ENCODE measurements at regions not wholly inside any gene's neighbourhood (a gene's known extent, or its start where the extent isn't known, plus 50 kb on each side); places are given as distances from the start of the nearest gene placed in this dataset.
A peak's percentile ranks its signal among the peaks of the same experiment; 100 is the strongest.

DNA sequence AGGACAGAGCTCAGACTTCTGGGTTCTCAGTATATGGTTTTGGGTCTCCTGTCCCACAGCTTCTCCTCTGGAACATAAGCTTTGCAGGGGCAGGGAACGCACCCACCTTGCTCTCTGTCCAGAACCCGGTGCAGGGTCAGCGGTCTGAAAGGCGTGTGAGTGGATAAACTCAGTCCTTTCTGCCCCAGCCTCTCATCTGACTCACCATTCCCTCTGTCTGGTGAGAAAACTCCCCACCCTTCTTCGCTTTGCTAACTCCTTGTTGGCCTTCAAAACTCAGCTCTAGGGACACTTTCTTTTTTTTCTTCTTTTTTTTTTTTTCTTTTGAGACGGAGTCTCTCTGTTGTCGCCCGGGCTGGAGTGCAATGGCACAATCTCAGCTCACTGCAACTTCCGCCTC, 68.9 kb upstream of the NUP50 start:
- Mint-ChIP-seq H3K4me1 (ENCODE audit: low read depth, unreplicated experiment) (peaks cover 15% of the 10 kb centered on the region), H3K9me3 (ENCODE audit: unreplicated experiment) (no peaks in the 10 kb centered on the region), H3K27me3 (ENCODE audit: insufficient read depth, unreplicated experiment) (peaks cover 3% of the 10 kb centered on the region), H3K36me3 (ENCODE audit: insufficient read depth, unreplicated experiment) (no peaks in the 10 kb centered on the region), H3K4me3 (ENCODE audit: unreplicated experiment) (no peak overlapping the region), H3K27ac (ENCODE audit: unreplicated experiment) (no peak overlapping the region)
- Histone ChIP-seq H3K4me1 (peaks cover 17% of the 10 kb centered on the region), H3K9me3 (no peaks in the 10 kb centered on the region), H3K36me3 (ENCODE audit: control insufficient read depth, insufficient read depth, low read length) (no peaks in the 10 kb centered on the region), H3K4me3 (ENCODE audit: low read depth, low read length) (no peak overlapping the region), H3K27me3 (replicated peaks; ENCODE audit: control insufficient read depth, insufficient read depth, low read length) (no peaks in the 10 kb centered on the region)
- BruUV-seq (replicated peaks) = no TSS peak
- no peak for TF ChIP-seq CTCF (IDR thresholded peaks at IDR 0.05; ENCODE audit: insufficient read depth in 1 of 2, low read depth in 1 of 2, low read length in 1 of 2, severe bottlenecking in 1 of 2, unreplicated experiment in 1 of 2)
- ChIA-PET CTCF (interaction anchor here (0.5 to 1.2 kb wide), 3 partner anchors 29 to 440 kb away, joined by 3 read pairs; no protein-coding TSS in a partner anchor), POLR2A (no interaction called here)
- intact Hi-C loops (cut with micrococcal nuclease; ENCODE audit: unreplicated experiment) = no loop called here
- no peak for DNase-seq

DNA sequence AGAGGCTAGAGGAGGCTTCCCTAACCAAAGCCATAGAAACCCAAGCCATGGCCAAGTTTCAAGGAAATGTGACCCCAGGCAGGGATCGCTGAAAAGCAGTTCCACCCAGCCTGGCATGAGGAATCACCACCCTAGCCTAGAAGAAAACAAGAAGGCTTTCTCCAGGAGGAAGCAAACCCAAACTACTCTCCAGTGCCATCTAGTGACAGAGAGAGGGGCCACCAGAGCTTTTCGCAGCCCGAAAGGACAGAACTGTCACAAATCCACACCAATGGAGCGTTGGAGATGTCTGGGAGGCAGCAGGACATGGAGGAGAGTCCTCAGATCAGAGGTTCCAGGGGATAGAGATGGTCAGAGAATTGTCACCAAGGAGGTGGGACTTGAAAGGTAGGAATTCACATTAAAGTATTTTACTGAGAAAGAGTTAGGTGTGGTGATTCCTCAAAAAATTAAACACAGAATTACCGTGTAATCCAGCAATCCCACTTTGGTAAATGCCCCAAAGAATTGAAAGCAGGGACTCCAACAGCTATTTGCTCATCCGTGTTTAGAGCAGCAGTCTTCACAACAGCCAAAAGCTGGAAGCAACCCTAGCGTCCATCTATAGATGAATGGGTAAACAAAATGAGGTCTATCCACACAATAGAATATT, 67.3 kb upstream of the NUP50 start:
- Histone ChIP-seq H3K9me3 (no peaks in the 10 kb centered on the region), H3K4me3 (ENCODE audit: low read depth, low read length) (no peak overlapping the region), H3K36me3 (ENCODE audit: control insufficient read depth, insufficient read depth, low read length) (no peaks in the 10 kb centered on the region), H3K4me1 (peaks cover 7% of the 10 kb centered on the region; the same call in 1 of the 2 replicates), H3K27me3 (replicated peaks; ENCODE audit: control insufficient read depth, insufficient read depth, low read length) (no peaks in the 10 kb centered on the region)
- H3K27me3 Mint-ChIP-seq (ENCODE audit: insufficient read depth, unreplicated experiment) = peaks cover 3% of the 10 kb centered on the region
- no TSS peak for BruUV-seq (replicated peaks)
- H3K27ac Mint-ChIP-seq (ENCODE audit: unreplicated experiment) = no peak overlapping the region
- no peaks in the 10 kb centered on the region for H3K9me3 Mint-ChIP-seq (ENCODE audit: unreplicated experiment)
- peak; percentile 63 to 78 for DNase-seq
- H3K4me1 Mint-ChIP-seq (ENCODE audit: low read depth, unreplicated experiment) = peaks cover 9% of the 10 kb centered on the region
- no peak overlapping the region for H3K4me3 Mint-ChIP-seq (ENCODE audit: unreplicated experiment)
- ChIA-PET POLR2A (no interaction called here), CTCF (interaction anchor here (0.6 to 1.5 kb wide), 7 partner anchors 9 to 1255 kb away, joined by 3 to 5 read pairs (median 3); no protein-coding TSS in a partner anchor)
- peak; percentile 77 to 92 for TF ChIP-seq CTCF (IDR thresholded peaks at IDR 0.05; ENCODE audit: insufficient read depth in 1 of 2, low read depth in 1 of 2, low read length in 1 of 2, severe bottlenecking in 1 of 2, unreplicated experiment in 1 of 2)
- intact Hi-C loops (cut with micrococcal nuclease; ENCODE audit: unreplicated experiment) = loop anchor here (1.0 kb wide), 1 partner anchor 121 kb away; no protein-coding TSS in a partner anchor
- H3K36me3 Mint-ChIP-seq (ENCODE audit: insufficient read depth, unreplicated experiment) = no peaks in the 10 kb centered on the region

GRCh38 chr22:45097061-45097460, 66.7 kb upstream of the NUP50 start:
- Mint-ChIP-seq H3K9me3 (ENCODE audit: unreplicated experiment) (no peaks in the 10 kb centered on the region), H3K27ac (ENCODE audit: unreplicated experiment) (no peak overlapping the region), H3K4me1 (ENCODE audit: low read depth, unreplicated experiment) (peaks cover 6% of the 10 kb centered on the region), H3K36me3 (ENCODE audit: insufficient read depth, unreplicated experiment) (no peaks in the 10 kb centered on the region), H3K27me3 (ENCODE audit: insufficient read depth, unreplicated experiment) (peaks cover 3% of the 10 kb centered on the region), H3K4me3 (ENCODE audit: unreplicated experiment) (no peak overlapping the region)
- intact Hi-C loops (cut with micrococcal nuclease; ENCODE audit: unreplicated experiment) = no loop called here
- BruUV-seq (replicated peaks) = no TSS peak
- no peaks in the 10 kb centered on the region for H3K27me3 ChIP-seq (replicated peaks; ENCODE audit: control insufficient read depth, insufficient read depth, low read length)
- POLR2A ChIA-PET = no interaction called here
- TF ChIP-seq CTCF (IDR thresholded peaks at IDR 0.05; ENCODE audit: insufficient read depth in 1 of 2, low read depth in 1 of 2, low read length in 1 of 2, severe bottlenecking in 1 of 2, unreplicated experiment in 1 of 2) = no peak
- no peak overlapping the region for H3K4me3 ChIP-seq (ENCODE audit: low read depth, low read length)
- no peaks in the 10 kb centered on the region for H3K9me3 ChIP-seq
- CTCF ChIA-PET = interaction anchor here (0.6 kb wide), 1 partner anchor 1854 kb away, joined by 10 read pairs; no protein-coding TSS in a partner anchor
- no peak for DNase-seq
- 0 out of 2 replicates have a peak, but pooled peaks cover 4% of the 10 kb centered on the region for H3K4me1 ChIP-seq
- H3K36me3 ChIP-seq (ENCODE audit: control insufficient read depth, insufficient read depth, low read length) = no peaks in the 10 kb centered on the region
